ENCODE measurements at regions not wholly inside any gene's neighbourhood (a gene's known extent, or its start where the extent isn't known, plus 50 kb on each side); places are given as distances from the start of the nearest gene placed in this dataset.

DNA sequence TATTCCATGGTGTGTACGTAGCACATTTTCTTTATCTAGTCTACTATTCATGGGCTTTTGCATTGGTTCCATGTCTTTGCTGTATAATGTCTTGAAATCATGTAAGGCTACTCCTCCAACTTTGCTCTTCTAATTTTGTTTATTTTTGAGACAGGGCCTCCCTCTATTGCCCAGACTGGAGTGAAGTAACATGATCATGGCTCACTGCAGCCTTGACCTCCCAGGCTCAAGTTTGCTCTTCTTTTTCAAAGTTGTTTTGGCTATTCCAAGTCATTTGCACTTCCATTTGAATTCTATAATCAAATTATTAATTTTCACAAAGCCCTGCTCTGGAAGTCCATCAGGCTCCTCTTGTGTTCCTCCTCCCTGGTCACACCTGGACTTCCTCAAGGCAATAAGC is 90.2 kb upstream of the SGIP1 start:
- no peak overlapping the region for H2BK20ac ChIP-seq (ENCODE audit: low read depth, low read length, poor library complexity, severe bottlenecking)
- no peak overlapping the region for H2BK120ac ChIP-seq (ENCODE audit: low read depth, low read length, poor library complexity, severe bottlenecking)
- no peak overlapping the region for H2AFZ ChIP-seq (ENCODE audit: low read length)
- no peak overlapping the region for H4K91ac ChIP-seq (ENCODE audit: insufficient read length, low read depth, low read length)
- H3K79me1 ChIP-seq (ENCODE audit: insufficient read depth, low read depth, low read length, poor library complexity, severe bottlenecking): no peaks in the 10 kb centered on the region
- H3K4me2 ChIP-seq (ENCODE audit: insufficient read depth, insufficient read length, low read length): no peak overlapping the region
- no peak overlapping the region for H3K56ac ChIP-seq (ENCODE audit: insufficient read length, low read depth, low read length)
- no peak overlapping the region for H3K14ac ChIP-seq (ENCODE audit: insufficient read depth, low read length)
- H2BK15ac ChIP-seq (ENCODE audit: low read depth, low read length): no peak overlapping the region
- H4K20me1 ChIP-seq (ENCODE audit: control insufficient read depth, insufficient read depth, insufficient read length): no peaks in the 10 kb centered on the region
- no peak overlapping the region for H3T11ph ChIP-seq (ENCODE audit: low read length)
- H2BK12ac ChIP-seq (ENCODE audit: insufficient read length, low read depth, low read length): no peak overlapping the region
- H3K9me3 ChIP-seq (ENCODE audit: control insufficient read depth, low read depth, low read length): no peaks in the 10 kb centered on the region
- Mint-ChIP-seq H3K36me3 (ENCODE audit: insufficient read depth in 1 of 3, low read depth in 3 of 3) (no peaks in the 10 kb centered on the region), H3K4me1 (peaks cover 17 to 21% of the 10 kb centered on the region in 2 experiments), H3K27ac (no peak overlapping the region; a peak in 1 of 7 replicates), H3K4me3 (no peak overlapping the region), H3K27me3 (ENCODE audit: low read depth) (no peaks in the 10 kb centered on the region; the same call in 1 of the 2 replicates), H3K9me3 (no peaks in the 10 kb centered on the region; a peak in 1 of 5 replicates)
- no peak overlapping the region for H3K18ac ChIP-seq (ENCODE audit: insufficient read length, low read depth, low read length)
- TF ChIP-seq, protein P1, sequence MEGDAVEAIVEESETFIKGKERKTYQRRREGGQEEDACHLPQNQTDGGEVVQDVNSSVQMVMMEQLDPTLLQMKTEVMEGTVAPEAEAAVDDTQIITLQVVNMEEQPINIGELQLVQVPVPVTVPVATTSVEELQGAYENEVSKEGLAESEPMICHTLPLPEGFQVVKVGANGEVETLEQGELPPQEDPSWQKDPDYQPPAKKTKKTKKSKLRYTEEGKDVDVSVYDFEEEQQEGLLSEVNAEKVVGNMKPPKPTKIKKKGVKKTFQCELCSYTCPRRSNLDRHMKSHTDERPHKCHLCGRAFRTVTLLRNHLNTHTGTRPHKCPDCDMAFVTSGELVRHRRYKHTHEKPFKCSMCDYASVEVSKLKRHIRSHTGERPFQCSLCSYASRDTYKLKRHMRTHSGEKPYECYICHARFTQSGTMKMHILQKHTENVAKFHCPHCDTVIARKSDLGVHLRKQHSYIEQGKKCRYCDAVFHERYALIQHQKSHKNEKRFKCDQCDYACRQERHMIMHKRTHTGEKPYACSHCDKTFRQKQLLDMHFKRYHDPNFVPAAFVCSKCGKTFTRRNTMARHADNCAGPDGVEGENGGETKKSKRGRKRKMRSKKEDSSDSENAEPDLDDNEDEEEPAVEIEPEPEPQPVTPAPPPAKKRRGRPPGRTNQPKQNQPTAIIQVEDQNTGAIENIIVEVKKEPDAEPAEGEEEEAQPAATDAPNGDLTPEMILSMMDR (conservative IDR thresholded peaks at IDR 0.05): no peak
- no peak overlapping the region for H4K5ac ChIP-seq (ENCODE audit: insufficient read length, low read depth, low read length)
- H3K4me1 ChIP-seq (ENCODE audit: insufficient read depth, low read length): no peaks in the 10 kb centered on the region
- no peaks in the 10 kb centered on the region for H3K79me2 ChIP-seq (ENCODE audit: insufficient read depth, low read length)
- no peak overlapping the region for H2BK5ac ChIP-seq (ENCODE audit: insufficient read length, low read length)
- no peak overlapping the region for H2AK5ac ChIP-seq (ENCODE audit: insufficient read length, low read length)
- H3K27me3 ChIP-seq (ENCODE audit: insufficient read depth, low read length): no peaks in the 10 kb centered on the region
- no peak overlapping the region for H3K9ac ChIP-seq (ENCODE audit: extremely low read depth, insufficient read length, low read length)
- H3K27ac ChIP-seq (ENCODE audit: insufficient read length, low read depth, low read length): no peak overlapping the region
- H3K23me2 ChIP-seq (ENCODE audit: insufficient read length, low read depth, low read length, poor library complexity, severe bottlenecking): no peaks in the 10 kb centered on the region
- WGBS (ENCODE audit: extremely low coverage, insufficient read length, low lambda C conversion rate): no CpG with 5 or more reads among the region's 1 CpG
- H4K8ac ChIP-seq (replicated peaks; ENCODE audit: insufficient read length, low read depth, low read length): no peak overlapping the region
- H3K4ac ChIP-seq (ENCODE audit: low read depth, low read length): no peak overlapping the region
- no peak for DNase-seq
- no peak overlapping the region for H3K23ac ChIP-seq (ENCODE audit: insufficient read length, low read depth, low read length)

Measured in H9 (cell line).